GM19468 (cell line): ENCODE measurements at regions not wholly inside any gene's neighbourhood (a gene's known extent, or its start where the extent isn't known, plus 50 kb on each side); places are given as distances from the start of the nearest gene placed in this dataset.
"Not testable (repeated sequence)": the region's sequence is repeated elsewhere in the genome, so short reads cannot be mapped to it uniquely, and the experiment has no call there.

Source experiments
- ATAC-seq: cut with Tn5 transposase; IDR thresholded peaks from one replicate; pipeline ENCODE4 v1.9.1; 2021; ENCODE audit warnings: mild to moderate bottlenecking, moderate library complexity, moderate number of reproducible peaks; ENCODE audit not compliant: unreplicated experiment; ENCODE audit errors: extremely low read depth

GRCh38 chr9:85487872-85488271 lies 253.9 kb downstream of the AGTPBP1 start:
- no peak for ATAC-seq

- ATAC-seq, result no peak
Observed at GRCh38 chr9:85484235-85484634, 257.5 kb downstream of the AGTPBP1 start.

DNA sequence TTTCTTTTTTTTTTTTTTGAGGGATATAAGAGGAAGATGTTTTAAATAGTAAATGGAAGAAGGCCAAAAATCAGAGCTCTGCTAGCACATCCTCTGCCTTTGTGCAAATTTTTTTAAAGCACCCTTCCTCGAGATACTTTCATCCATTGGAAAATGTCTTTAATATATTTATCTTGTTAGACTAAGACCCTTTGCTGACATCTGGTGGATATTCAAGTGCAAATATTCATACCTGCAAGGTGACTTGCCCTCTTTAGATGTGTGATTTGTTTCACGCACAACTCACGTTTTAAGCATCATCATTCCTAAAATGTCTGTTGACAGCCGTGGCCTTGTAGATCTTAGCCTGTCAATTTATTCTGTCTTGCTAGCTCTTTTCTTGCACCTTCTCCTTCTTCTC lies 258.5 kb downstream of the AGTPBP1 start:
- no peak for ATAC-seq

DNA sequence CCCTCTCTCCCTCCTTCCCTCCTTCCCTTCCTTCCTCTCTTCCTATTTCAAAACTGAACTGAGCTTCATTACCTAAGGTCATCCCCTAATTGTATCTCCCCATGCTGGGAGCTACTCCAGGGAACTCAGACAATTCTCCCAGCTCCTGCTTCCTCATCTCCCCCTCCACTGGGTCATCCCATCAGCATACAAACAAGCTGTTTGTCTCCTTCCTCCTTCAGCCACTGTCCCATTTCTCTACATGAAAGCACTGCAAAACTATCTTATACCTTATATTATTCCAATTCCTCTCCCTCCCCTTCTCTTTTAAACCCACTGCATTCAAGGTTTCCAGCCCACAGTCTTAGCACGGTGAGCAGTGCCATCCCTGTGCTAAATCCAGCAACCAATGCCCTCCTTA lies 262.4 kb downstream of the AGTPBP1 start:
- no peak for ATAC-seq

- no peak for ATAC-seq
Observed at GRCh38 chr9:85478847-85479246, 262.9 kb downstream of the AGTPBP1 start.

DNA sequence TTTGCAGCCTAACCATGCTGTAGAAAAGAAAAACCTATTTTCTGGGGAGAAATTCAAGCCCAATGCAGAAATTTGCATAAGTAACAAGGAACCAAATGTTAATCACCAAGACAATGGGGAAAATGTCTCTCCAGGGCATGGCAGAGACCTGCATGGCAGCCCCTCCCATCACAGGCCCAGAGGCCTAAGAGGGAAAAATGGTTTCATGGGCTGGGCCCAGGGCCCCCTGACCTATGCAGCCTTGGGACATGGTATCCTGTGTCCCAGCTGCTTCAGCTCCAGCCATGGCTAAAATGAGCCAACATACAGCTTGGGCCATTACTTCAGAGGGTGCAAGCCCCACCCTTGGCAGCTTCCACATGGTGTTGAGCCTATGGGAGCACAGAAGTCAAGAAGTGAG lies 266.9 kb downstream of the AGTPBP1 start:
- ATAC-seq, result not testable (repeated sequence)

DNA sequence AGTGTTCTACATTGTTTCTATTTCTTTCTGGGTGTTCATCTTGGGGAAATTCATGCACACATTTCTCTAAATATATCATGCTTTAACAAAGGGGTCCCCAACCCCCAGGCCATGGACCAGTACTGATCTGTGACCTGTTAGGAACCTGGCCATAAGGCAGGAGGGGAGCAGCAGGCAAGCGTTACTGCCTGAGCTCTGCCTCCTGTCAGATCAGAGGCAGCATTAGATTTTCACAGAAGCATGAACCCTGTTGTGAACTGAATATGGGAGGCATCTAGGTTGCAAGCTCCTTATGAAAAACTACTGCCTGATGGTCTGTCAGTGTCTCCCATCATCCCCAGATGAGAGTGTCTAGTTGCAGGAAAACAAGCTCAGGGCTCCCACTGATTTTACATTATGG lies 270.0 kb downstream of the AGTPBP1 start:
- no peak for ATAC-seq

GRCh38 chr9:85469041-85469440 lies 272.7 kb downstream of the AGTPBP1 start:
- no peak for ATAC-seq

- ATAC-seq, result no peak
Observed at GRCh38 chr9:85466834-85467233, 274.9 kb downstream of the AGTPBP1 start.

GRCh38 chr9:85458114-85458864 lies 283.5 kb downstream of the AGTPBP1 start:
- ATAC-seq, result not testable (repeated sequence)

GRCh38 chr9:85453850-85454249 lies 287.9 kb downstream of the AGTPBP1 start:
- ATAC-seq, result no peak

DNA sequence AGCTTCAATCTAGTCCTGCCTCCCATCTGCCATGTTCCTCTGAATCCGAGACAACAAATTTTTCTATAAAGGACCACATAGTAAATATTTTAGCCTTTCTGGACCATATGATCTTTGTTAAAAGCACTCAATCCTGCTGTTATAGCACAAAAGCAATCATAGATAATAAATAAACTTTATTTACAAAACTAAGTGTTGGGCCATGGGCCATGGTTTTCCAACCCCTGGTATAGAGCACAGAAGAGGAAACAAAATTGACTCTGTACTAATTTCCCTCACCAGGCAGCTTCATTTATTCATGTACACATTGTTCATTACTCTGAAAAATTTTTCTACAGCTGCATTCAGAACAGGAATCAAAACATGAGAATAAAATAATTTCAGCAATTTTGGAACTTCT lies 288.9 kb downstream of the AGTPBP1 start:
- ATAC-seq, result no peak

GRCh38 chr9:85451680-85452079 lies 290.1 kb downstream of the AGTPBP1 start:
- ATAC-seq, result no peak

DNA sequence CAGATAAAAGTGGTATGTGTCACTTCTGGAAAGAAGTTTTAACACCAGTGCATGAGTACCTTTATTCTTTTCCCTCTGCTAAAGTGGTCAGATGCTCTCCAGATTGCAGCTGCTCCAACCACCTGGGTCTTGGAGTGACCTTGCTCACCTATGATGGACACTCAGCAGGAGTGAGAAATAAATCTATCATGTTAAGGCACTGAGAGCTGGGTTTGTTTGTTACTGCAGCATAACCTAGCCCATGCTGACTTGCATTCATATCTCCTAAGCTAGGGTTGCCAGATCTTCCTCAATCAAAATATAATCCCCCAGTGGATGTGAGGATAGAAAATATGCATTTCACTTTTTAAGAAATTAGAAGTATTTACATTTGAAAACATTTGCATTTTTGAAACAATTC lies 295.9 kb downstream of the AGTPBP1 start:
- ATAC-seq, result no peak

- no peak for ATAC-seq
Observed at GRCh38 chr9:85444243-85444642, 297.5 kb downstream of the AGTPBP1 start.

GRCh38 chr9:85443190-85443598 lies 298.6 kb downstream of the AGTPBP1 start:
- ATAC-seq, result no peak

- no peak for ATAC-seq
Observed at GRCh38 chr9:85439791-85440190, 302.0 kb downstream of the AGTPBP1 start.

GRCh38 chr9:85433956-85434355 lies 307.8 kb downstream of the AGTPBP1 start:
- ATAC-seq, result not testable (repeated sequence)

GRCh38 chr9:85433551-85433950 lies 308.2 kb downstream of the AGTPBP1 start:
- not testable (repeated sequence) for ATAC-seq

GRCh38 chr9:85433046-85433445 lies 308.7 kb downstream of the AGTPBP1 start:
- no peak for ATAC-seq

GRCh38 chr9:85432599-85432998 lies 309.2 kb downstream of the AGTPBP1 start:
- ATAC-seq, result no peak

DNA sequence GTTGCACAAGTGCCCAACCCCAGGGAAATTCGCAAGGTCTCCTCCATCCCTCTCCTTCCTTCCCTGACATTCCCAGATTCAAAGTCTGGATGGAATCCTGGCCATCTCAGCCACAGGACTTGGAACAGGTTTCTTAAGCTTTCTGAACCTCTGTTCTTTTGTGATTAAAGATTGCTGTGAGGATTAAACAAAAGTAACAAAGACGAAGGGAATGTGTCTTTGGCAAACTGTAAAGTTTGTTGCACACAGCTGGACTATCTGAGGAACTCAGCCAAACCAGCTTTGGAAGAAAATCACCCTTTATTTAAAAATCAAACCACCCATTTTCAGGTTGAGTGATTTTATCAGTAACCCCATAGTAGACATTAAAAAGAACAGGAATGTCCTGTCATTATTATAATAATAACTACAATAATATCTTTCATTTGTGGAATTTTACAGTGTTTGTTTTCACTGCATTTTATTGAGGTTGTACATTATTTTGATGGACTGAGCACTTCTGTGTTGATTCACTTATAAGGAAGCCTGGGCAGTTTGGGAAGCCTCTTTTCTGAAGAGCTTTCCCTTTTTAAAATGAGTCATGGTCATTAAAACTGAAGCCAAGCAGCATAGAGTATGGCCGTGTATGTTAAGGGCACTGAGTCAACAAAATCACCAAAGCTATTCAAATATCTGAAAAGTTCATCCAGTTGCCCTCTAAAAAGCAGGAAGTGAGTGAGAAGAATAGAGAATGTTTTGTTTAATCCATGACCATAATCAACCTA lies 310.2 kb downstream of the AGTPBP1 start:
- no peak for ATAC-seq
